ENCODE measurements at regions not wholly inside any gene's neighbourhood (a gene's known extent, or its start where the extent isn't known, plus 50 kb on each side); places are given as distances from the start of the nearest gene placed in this dataset.

GRCh38 chr18:67342159-67342558, 174.4 kb downstream of the DSEL start:
- no peak overlapping the region for H3K4me3 ChIP-seq (ENCODE audit: low read depth, poor library complexity, severe bottlenecking)
- TF ChIP-seq POLR2A (IDR thresholded peaks at IDR 0.05): no peak
- TF ChIP-seq CTCF (IDR thresholded peaks at IDR 0.05): no peak
- WGBS, 2 donors: 29 to 42% methylated on average over 2 of the region's 2 CpGs
- intact Hi-C loops (cut with DNase I; ENCODE audit: low total_unique reads): no loop called here
- DNase-seq (ENCODE audit: low spot score in 2 of 2): no peak

GRCh38 chr18:67337696-67338095, 178.8 kb downstream of the DSEL start:
- WGBS, 2 donors: 0 to 47% methylated on average over 1 of the region's 1 CpG
- intact Hi-C loops (cut with DNase I; ENCODE audit: low total_unique reads): no loop called here
- no peak overlapping the region for H3K4me3 ChIP-seq (ENCODE audit: low read depth, poor library complexity, severe bottlenecking)

DNA sequence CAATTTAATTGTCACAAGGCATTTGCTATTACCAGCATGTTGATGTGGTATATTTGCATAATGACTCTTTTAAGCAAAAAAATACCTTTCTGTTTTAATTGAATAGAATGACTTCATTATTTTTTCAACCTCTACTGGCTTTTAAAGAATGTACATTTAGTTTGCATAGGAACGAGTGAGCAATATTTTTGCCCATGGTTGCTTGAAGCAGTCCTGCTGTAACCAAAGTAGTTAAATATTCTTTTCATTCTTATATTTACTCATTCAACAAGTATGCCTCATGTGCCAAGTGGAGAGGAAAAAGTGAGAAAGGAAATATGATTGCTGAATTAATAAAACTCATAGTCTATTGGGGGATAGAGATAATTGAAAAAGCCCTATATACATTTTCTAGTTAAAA, 184.7 kb downstream of the DSEL start:
- intact Hi-C loops (cut with DNase I; ENCODE audit: low total_unique reads): no loop called here
- no peak for DNase-seq (ENCODE audit: low spot score in 2 of 2)
- TF ChIP-seq CTCF (IDR thresholded peaks at IDR 0.05) (no peak), POLR2A (IDR thresholded peaks at IDR 0.05) (no peak)
- WGBS, 2 donors: 0% methylated on average over 1 of the region's 1 CpG
- no peak overlapping the region for H3K4me3 ChIP-seq (ENCODE audit: low read depth, poor library complexity, severe bottlenecking)

More at GRCh38 chr18:67337696-67338095, 178.8 kb downstream of the DSEL start:
- no peak for DNase-seq (ENCODE audit: low spot score in 2 of 2)
- TF ChIP-seq CTCF (IDR thresholded peaks at IDR 0.05) (no peak), POLR2A (IDR thresholded peaks at IDR 0.05) (no peak)

DNA sequence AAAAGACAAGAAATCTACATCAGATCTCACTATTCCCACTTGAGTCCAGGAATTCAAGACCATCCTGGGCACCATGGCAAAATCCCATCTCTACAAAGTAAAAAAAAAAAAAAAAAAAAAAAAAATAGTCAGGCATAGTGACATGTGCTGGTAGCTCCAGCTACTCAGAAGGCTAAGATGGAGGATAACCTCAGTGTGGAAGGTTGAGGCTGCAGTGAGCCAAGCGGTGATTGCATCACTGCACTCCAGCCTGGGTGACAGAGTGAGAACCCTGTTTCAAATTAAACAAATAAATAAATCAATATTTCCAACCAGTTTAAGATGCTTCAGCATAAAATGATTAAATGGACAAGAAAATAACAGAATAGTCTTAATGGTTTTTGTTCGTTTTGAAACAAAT, 197.4 kb downstream of the DSEL start:
- WGBS, 2 donors: 58 to 65% methylated on average over 2 of the region's 2 CpGs
- DNase-seq (ENCODE audit: low spot score in 2 of 2): no peak
- no peak overlapping the region for H3K4me3 ChIP-seq (ENCODE audit: low read depth, poor library complexity, severe bottlenecking)
- intact Hi-C loops (cut with DNase I; ENCODE audit: low total_unique reads): no loop called here
- TF ChIP-seq CTCF (IDR thresholded peaks at IDR 0.05) (no peak), POLR2A (IDR thresholded peaks at IDR 0.05) (no peak)

GRCh38 chr18:67318651-67319050, 197.9 kb downstream of the DSEL start:
- TF ChIP-seq CTCF (IDR thresholded peaks at IDR 0.05) (no peak), POLR2A (IDR thresholded peaks at IDR 0.05) (no peak)
- intact Hi-C loops (cut with DNase I; ENCODE audit: low total_unique reads): no loop called here
- no peak overlapping the region for H3K4me3 ChIP-seq (ENCODE audit: low read depth, poor library complexity, severe bottlenecking)
- DNase-seq (ENCODE audit: low spot score in 2 of 2): no peak

DNA sequence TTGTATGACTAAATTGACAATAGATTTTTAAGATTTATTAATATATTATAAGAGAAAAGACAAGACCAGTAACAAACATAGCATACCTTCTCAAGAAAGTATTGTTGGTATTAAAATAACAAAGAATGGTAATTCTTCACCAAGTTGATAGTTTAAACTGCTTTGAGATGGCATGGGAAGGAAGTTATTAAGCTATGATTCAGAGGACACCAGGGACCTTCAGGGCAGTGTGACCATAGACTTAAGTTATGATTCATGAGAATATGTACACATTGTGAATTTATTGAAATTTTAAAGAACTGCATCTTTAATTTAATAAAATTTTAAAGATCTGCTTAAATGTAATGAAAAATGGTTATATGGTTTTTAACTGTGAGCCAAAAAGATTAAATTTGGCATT, 205.7 kb downstream of the DSEL start:
- H3K4me3 ChIP-seq (ENCODE audit: low read depth, poor library complexity, severe bottlenecking): no peak overlapping the region
- intact Hi-C loops (cut with DNase I; ENCODE audit: low total_unique reads): no loop called here
- no peak for DNase-seq (ENCODE audit: low spot score in 2 of 2)
- TF ChIP-seq CTCF (IDR thresholded peaks at IDR 0.05): no peak

All from lower leg skin (tissue), 4 donors.